HCT116 (cell line): ENCODE measurements at regions not wholly inside any gene's neighbourhood (a gene's known extent, or its start where the extent isn't known, plus 50 kb on each side); places are given as distances from the start of the nearest gene placed in this dataset.

ENCODE experiments used
- ATAC-seq: fragments of 200-7000 bp; cut with Tn5 transposase; 2 replicates; pipeline ENCODE4 v1.9.1; 2020; ENCODE audit warnings: mild to moderate bottlenecking, moderate library complexity
- BruUV-seq: library from RNA; stranded (reverse); fragments of 400-500 nt; replicated peaks from 2 replicates; lab custom pipeline; 2021; lab: Mats Ljungman, UMichigan
- CTCF ChIA-PET: fragments of 300-600 bp; sonication (Branson Sonifier 250); formaldehyde crosslinking; loops from one replicate; lab custom pipeline; 2021; ENCODE audit warnings: antibody characterized with exemption; lab: Charles Lee
- POLR2A ChIA-PET: fragments of 300-600, 350-600 bp; sonication (Branson Sonifier 250); formaldehyde crosslinking; loops from one replicate; lab custom pipeline; 2021; ENCODE audit warnings: antibody characterized with exemption; lab: Charles Lee
- RAD21 ChIA-PET, 2 experiments: fragments of 300-600 bp; sonication (Branson Sonifier 250); formaldehyde crosslinking; loops; one replicate each; lab custom pipeline; 2023; ENCODE audit warnings: low total read pairs in 2 of 2; ENCODE audit not compliant: uncharacterized antibody in 2 of 2, unreplicated experiment in 2 of 2, low non-redundant PET in 1 of 2; lab: Charles Lee
- DNase-seq: peaks from one replicate; pipeline ENCODE4 v3.0.0-alpha.2; 2010; ENCODE audit warnings: low read depth, low spot score
- H2AFZ ChIP-seq: fragments of 200-600 bp; shearing (Covaris generic), sonication (generic); 2 replicates; pipeline ENCODE4 v1.6.1; 2017; ENCODE audit warnings: low read depth, mixed run types, mixed read lengths, antibody characterized with exemption, low read length; ENCODE audit not compliant: poor library complexity, severe bottlenecking
- H3K27ac ChIP-seq: 2 replicates; pipeline ENCODE4 v1.5.1; 2012; ENCODE audit warnings: low read depth, low read length
- H3K27me3 ChIP-seq: fragments of 200-600 bp; sonication (generic); 2 replicates; pipeline ENCODE4 v1.6.1; 2016; ENCODE audit warnings: mixed run types, low read length, mixed read lengths; ENCODE audit not compliant: insufficient read depth
- H3K36me3 ChIP-seq, 2 experiments: fragments of 200-500 bp in 1 of 2; fragments of 200-600 bp in 1 of 2; sonication (Bioruptor generic) in 1 of 2; sonication (generic) in 1 of 2; 2 replicates each; pipeline versions ENCODE4 v1.5.1 to v1.6.1; 2014 to 2016; ENCODE audit warnings: low read length in 2 of 2, inconsistent platforms in 1 of 2, mixed read lengths in 1 of 2, mixed run types in 1 of 2; ENCODE audit not compliant: insufficient read depth in 2 of 2, control insufficient read depth in 1 of 2
- H3K4me1 ChIP-seq, 2 experiments: fragments of 200-600 bp in 1 of 2; sonication (generic) in 1 of 2; 2 replicates each; pipeline versions ENCODE4 v1.5.1 to v1.6.1; 2012 to 2017; ENCODE audit warnings: low read length in 2 of 2, inconsistent platforms in 1 of 2, mild to moderate bottlenecking in 1 of 2, mixed read lengths in 1 of 2, mixed run types in 1 of 2, moderate library complexity in 1 of 2; ENCODE audit not compliant: insufficient read depth in 2 of 2, control insufficient read depth in 1 of 2
- H3K4me2 ChIP-seq: fragments of 200-600 bp; sonication (generic); 2 replicates; pipeline ENCODE4 v1.6.1; 2017; ENCODE audit warnings: mixed run types, low read length, mixed read lengths
- H3K4me3 ChIP-seq, 2 experiments: fragments of 200-600 bp in 1 of 2; sonication (generic) in 1 of 2; replicated peaks in 1 of 2; 2 replicates each; pipeline ENCODE4 v1.5.1; 2011 to 2016; ENCODE audit warnings: low read length in 2 of 2, control low read depth in 1 of 2, low read depth in 1 of 2, mild to moderate bottlenecking in 1 of 2, mixed read lengths in 1 of 2, mixed run types in 1 of 2
- H3K79me2 ChIP-seq: fragments of 200-600 bp; sonication (generic); 2 replicates; pipeline ENCODE4 v1.6.1; 2017; ENCODE audit warnings: mild to moderate bottlenecking, mixed run types, low read length, moderate library complexity, mixed read lengths; ENCODE audit not compliant: insufficient read depth
- H3K9ac ChIP-seq: fragments of 200-600 bp; sonication (generic); 2 replicates; pipeline ENCODE4 v1.6.1; 2016; ENCODE audit warnings: low read length, mixed read lengths
- H3K9me2 ChIP-seq: fragments of 200-600 bp; sonication (generic), shearing (Covaris generic); 2 replicates; pipeline ENCODE4 v1.6.1; 2017; ENCODE audit warnings: mixed run types, mild to moderate bottlenecking, moderate library complexity; ENCODE audit not compliant: insufficient read depth
- H3K9me3 ChIP-seq, 2 experiments: fragments of 200-500 bp in 1 of 2; fragments of 200-600 bp in 1 of 2; sonication (Bioruptor generic) in 1 of 2; sonication (generic) in 1 of 2; 2 replicates each; pipeline ENCODE4 v1.6.1; 2014 to 2017; ENCODE audit warnings: low read length in 2 of 2, mixed read lengths in 2 of 2, inconsistent platforms in 1 of 2, low read depth in 1 of 2, mild to moderate bottlenecking in 1 of 2, mixed run types in 1 of 2, moderate library complexity in 1 of 2; ENCODE audit not compliant: control insufficient read depth in 1 of 2, insufficient read depth in 1 of 2
- H4K20me1 ChIP-seq: fragments of 200-600 bp; sonication (generic), shearing (Covaris generic); 2 replicates; pipeline ENCODE4 v1.6.1; 2017; ENCODE audit warnings: mixed run types, mild to moderate bottlenecking, moderate library complexity; ENCODE audit not compliant: insufficient read depth
- CTCF ChIP-seq, 3 experiments: fragments of 200-600 bp in 1 of 3; sonication (generic) in 1 of 3; IDR thresholded peaks in 2 of 3; conservative IDR thresholded peaks in 1 of 3; 2 replicates each; pipeline ENCODE4 v1.5.1; 2012 to 2017; ENCODE audit warnings: low read depth in 2 of 3, low read length in 2 of 3, antibody characterized with exemption in 1 of 3, borderline replicate concordance in 1 of 3, control low read depth in 1 of 3, mild to moderate bottlenecking in 1 of 3, mixed read lengths in 1 of 3, mixed run types in 1 of 3, moderate library complexity in 1 of 3; ENCODE audit not compliant: insufficient read depth in 1 of 3
- FOSL1 ChIP-seq: IDR thresholded peaks from 2 replicates; pipeline ENCODE4 v1.6.1; 2012; ENCODE audit warnings: low read depth
- MAX ChIP-seq: IDR thresholded peaks from 2 replicates; pipeline ENCODE4 v1.6.1; 2012
- POLR2AphosphoS5 ChIP-seq: IDR thresholded peaks from 2 replicates; pipeline ENCODE4 v1.6.1; 2011; ENCODE audit warnings: mild to moderate bottlenecking, low read depth, low read length, moderate library complexity
- RAD21 ChIP-seq: IDR thresholded peaks from 2 replicates; pipeline ENCODE4 v1.6.1; 2012; ENCODE audit warnings: low read depth, mild to moderate bottlenecking
- ZFX ChIP-seq: fragments of 450-650 bp; IDR thresholded peaks from 2 replicates; pipeline ENCODE4 v1.6.1; 2017
- ZNF274 ChIP-seq: fragments of 200-500 bp; sonication (Bioruptor generic); IDR thresholded peaks from 2 replicates; pipeline ENCODE4 v1.6.1; 2014; ENCODE audit warnings: mild to moderate bottlenecking, low read depth, low read length, inconsistent platforms
- intact Hi-C: fragments of 100-400 bp; cut with micrococcal nuclease; formaldehyde crosslinking; loops from 2 replicates; pipeline ENCODE4 v1.10.0; 2022

- intact Hi-C loops: no loop called here
- H4K20me1 ChIP-seq: no peaks in the 10 kb centered on the region
- no peaks in the 10 kb centered on the region for H3K9me2 ChIP-seq
- H3K9ac ChIP-seq: no peak overlapping the region
- no peak overlapping the region for H3K27ac ChIP-seq
- ChIA-PET RAD21 (no interaction called here), POLR2A (no interaction called here), CTCF (no interaction called here)
- BruUV-seq: no TSS peak
- no peak overlapping the region for H3K4me3 ChIP-seq
- DNase-seq (no peak), ATAC-seq (no peak)
- no peaks in the 10 kb centered on the region for H3K9me3 ChIP-seq
- 0 out of 2 replicates have a peak, but pooled peaks cover 6% of the 10 kb centered on the region for H3K27me3 ChIP-seq
- H3K4me1 ChIP-seq: no peaks in the 10 kb centered on the region
- no peak overlapping the region for H2AFZ ChIP-seq
- H3K79me2 ChIP-seq: no peaks in the 10 kb centered on the region
- H3K4me2 ChIP-seq: no peak overlapping the region
- no peaks in the 10 kb centered on the region for H3K36me3 ChIP-seq
- no peak for TF ChIP-seq CTCF (IDR thresholded peaks at IDR 0.05 in 2 of 3, conservative IDR thresholded peaks at IDR 0.05 in 1 of 3; ENCODE audit: borderline replicate concordance in 1 of 3, insufficient read depth in 1 of 3, low read depth in 2 of 3, low read length in 2 of 3)
- TF ChIP-seq ZFX: no peak
- no peak for TF ChIP-seq RAD21
Observed at GRCh38 chr3:186477876-186478275, 66.3 kb downstream of the CRYGS start.

- Histone ChIP-seq H3K27ac (no peak overlapping the region), H3K4me3 (no peak overlapping the region), H3K27me3 (0 out of 2 replicates have a peak, but pooled peaks cover 6% of the 10 kb centered on the region), H3K79me2 (no peaks in the 10 kb centered on the region), H3K36me3 (no peaks in the 10 kb centered on the region), H3K9me3 (no peaks in the 10 kb centered on the region), H3K4me1 (no peaks in the 10 kb centered on the region), H4K20me1 (no peaks in the 10 kb centered on the region), H3K9me2 (no peaks in the 10 kb centered on the region), H3K4me2 (no peak overlapping the region), H3K9ac (no peak overlapping the region), H2AFZ (no peak overlapping the region)
- POLR2A ChIA-PET: no interaction called here
- RAD21 ChIA-PET: no interaction called here
- intact Hi-C loops: no loop called here
- CTCF ChIA-PET: no interaction called here
- DNase-seq: no peak
- no peak for ATAC-seq
- no TSS peak for BruUV-seq
- TF ChIP-seq ZNF274 (no peak), RAD21 (no peak), FOSL1 (no peak), MAX (no peak), POLR2AphosphoS5 (no peak)
Observed at GRCh38 chr3:186477033-186477432, 67.1 kb downstream of the CRYGS start.
